ENCODE measurements at regions not wholly inside any gene's neighbourhood (a gene's known extent, or its start where the extent isn't known, plus 50 kb on each side); places are given as distances from the start of the nearest gene placed in this dataset.

GRCh38 chr6:165862813-165863212 is 199.8 kb upstream of the PDE10A start:
- H3K4me2 ChIP-seq (ENCODE audit: low read depth, low read length): no peak overlapping the region
- DNase-seq (ENCODE audit: low spot score) (no peak), ATAC-seq (no peak), FAIRE-seq (no peak)
- CTCF ChIA-PET (ENCODE audit: low intra/inter-chr PET ratio, low total read pairs): no interaction called here
- TF ChIP-seq ZNF484 (CRISPR knock-in tag; IDR thresholded peaks at IDR 0.05; ENCODE audit: borderline replicate concordance, low read depth) (no peak), BCL6 (CRISPR knock-in tag; IDR thresholded peaks at IDR 0.05) (no peak), ZNF569 (CRISPR knock-in tag; IDR thresholded peaks at IDR 0.05; ENCODE audit: borderline replicate concordance) (no peak), MATR3 (CRISPR knock-in tag; IDR thresholded peaks at IDR 0.05) (no peak), SMAD3 (CRISPR knock-in tag; IDR thresholded peaks at IDR 0.05) (no peak), RBFOX2 (IDR thresholded peaks at IDR 0.05; ENCODE audit: low read depth, low read length) (no peak), ZNF33B (CRISPR knock-in tag; IDR thresholded peaks at IDR 0.05) (no peak), AGO1 (IDR thresholded peaks at IDR 0.05; ENCODE audit: low read depth, low read length, poor library complexity, severe bottlenecking) (no peak), MLLT10 (CRISPR knock-in tag; IDR thresholded peaks at IDR 0.05) (no peak), ZNF878 (CRISPR knock-in tag; IDR thresholded peaks at IDR 0.05) (no peak), ZNF850 (CRISPR knock-in tag; conservative IDR thresholded peaks at IDR 0.05) (no peak), ATF4 (CRISPR knock-in tag; IDR thresholded peaks at IDR 0.05) (no peak), CBX2 (IDR thresholded peaks at IDR 0.05; ENCODE audit: low read depth, low read length) (no peak), CBX2 (CRISPR knock-in tag; IDR thresholded peaks at IDR 0.05; ENCODE audit: low read depth) (no peak), SIN3A (IDR thresholded peaks at IDR 0.05; ENCODE audit: borderline replicate concordance, low read depth, low read length) (no peak), DRAP1 (CRISPR knock-in tag; IDR thresholded peaks at IDR 0.05) (no peak), ARNTL (CRISPR knock-in tag; IDR thresholded peaks at IDR 0.05) (no peak), MXD4 (CRISPR knock-in tag; IDR thresholded peaks at IDR 0.05) (no peak), ZNF883 (CRISPR knock-in tag; IDR thresholded peaks at IDR 0.05; ENCODE audit: not compliant biosample characterization) (no peak), JUNB (CRISPR knock-in tag; IDR thresholded peaks at IDR 0.05; ENCODE audit: borderline replicate concordance) (no peak), BHLHE40 (IDR thresholded peaks at IDR 0.05; ENCODE audit: low read length) (no peak)
- H3K4me1 ChIP-seq (ENCODE audit: insufficient read depth, low read length): no peaks in the 10 kb centered on the region
- H3K27me3 ChIP-seq (ENCODE audit: control insufficient read depth in 1 of 2, insufficient read depth in 2 of 2, low read length in 2 of 2): peaks cover 0 to 13% of the 10 kb centered on the region in 2 experiments; a peak in 2 of 5 replicates
- H2AFZ ChIP-seq (ENCODE audit: low read length): no peak overlapping the region
- no peaks in the 10 kb centered on the region for H3K9me3 ChIP-seq (ENCODE audit: low read length)
- no peaks in the 10 kb centered on the region for H3K79me2 ChIP-seq (ENCODE audit: insufficient read depth, low read length)
- BruUV-seq (replicated peaks): no TSS peak
- POLR2A ChIA-PET: no interaction called here
- in situ Hi-C loops (cut with HindIII; ENCODE audit: extremely low pct_ligation_motif_present, low pct_unique_long_range_greater_than_20kb) (no loop called here), intact Hi-C loops (cut with micrococcal nuclease; ENCODE audit: unreplicated experiment) (no loop called here)
- H3K4me3 ChIP-seq (replicated peaks in 1 of 3; ENCODE audit: insufficient read depth in 1 of 3, low read depth in 2 of 3, low read length in 3 of 3): no peak overlapping the region
- WGBS (ENCODE audit: low lambda C conversion rate): 2% methylated on average over 4 of the region's 4 CpGs
- no peaks in the 10 kb centered on the region for H4K20me1 ChIP-seq (ENCODE audit: insufficient read depth, low read length)
- no peak overlapping the region for H3K9ac ChIP-seq (ENCODE audit: insufficient read depth, low read depth, low read length)
- H3K36me3 ChIP-seq (replicated peaks in 1 of 2; ENCODE audit: control insufficient read depth in 1 of 2, insufficient read depth in 2 of 2, low read length in 2 of 2): no peaks in the 10 kb centered on the region
- H3K27ac ChIP-seq (ENCODE audit: extremely low read length, insufficient read depth, low read length): no peak overlapping the region
